HEK293 (cell line): ENCODE measurements at regions not wholly inside any gene's neighbourhood (a gene's known extent, or its start where the extent isn't known, plus 50 kb on each side); places are given as distances from the start of the nearest gene placed in this dataset.

Experiments
- CTCF ChIA-PET: fragments of 350-600 bp; formaldehyde crosslinking; extraction: SDS; loops from one replicate; lab custom pipeline; 2021; ENCODE audit warnings: antibody characterized with exemption; lab: Yijun Ruan, JAX
- POLR2A ChIA-PET: fragments of 300-600 bp; formaldehyde crosslinking; extraction: SDS; loops from one replicate; lab custom pipeline; 2020; ENCODE audit warnings: antibody characterized with exemption, inconsistent platforms; lab: Yijun Ruan, JAX
- H3K27ac ChIP-seq: fragments of 200-500 bp; sonication (Bioruptor generic); 2 replicates; pipeline ENCODE4 v1.5.1; 2014; ENCODE audit warnings: low read depth, low read length, control low read depth, inconsistent platforms; ENCODE audit errors: extremely low read depth
- H3K36me3 ChIP-seq, 2 experiments: fragments of 200-500 bp in 1 of 2; sonication (Bioruptor generic) in 1 of 2; 1 replicate in 1 of 2; 2 replicates in 1 of 2; pipeline ENCODE4 v1.5.1; 2014 to 2017; ENCODE audit warnings: inconsistent platforms in 2 of 2, low read length in 2 of 2; ENCODE audit not compliant: control insufficient read depth in 2 of 2, insufficient read depth in 1 of 2
- H3K4me1 ChIP-seq: fragments of 200-500 bp; sonication (Bioruptor generic); 2 replicates; pipeline ENCODE4 v1.5.1; 2014; ENCODE audit warnings: mild to moderate bottlenecking, low read length, inconsistent platforms; ENCODE audit not compliant: control insufficient read depth, insufficient read depth
- H3K4me3 ChIP-seq: 2 replicates; pipeline ENCODE4 v1.5.1; 2011; ENCODE audit warnings: low read depth, mild to moderate bottlenecking, control low read depth, low read length, moderate library complexity
- H3K9me3 ChIP-seq: fragments of 200-500 bp; sonication (Bioruptor generic); 2 replicates; pipeline ENCODE4 v1.5.1; 2014; ENCODE audit warnings: low read depth, low read length, inconsistent platforms; ENCODE audit not compliant: control insufficient read depth, insufficient read depth
- AEBP2 ChIP-seq: fragments of 450-650 bp; formaldehyde crosslinking; IDR thresholded peaks from 2 replicates; pipeline ENCODE4 v1.5.1; 2016; ENCODE audit warnings: missing biosample characterization, missing genetic modification characterization, borderline replicate concordance
- ATF2 ChIP-seq: fragments of 450-650 bp; formaldehyde crosslinking; IDR thresholded peaks from 2 replicates; pipeline ENCODE4 v1.5.1; 2016; ENCODE audit warnings: missing biosample characterization, missing genetic modification characterization, low read depth
- HOXD13 ChIP-seq: sonication (generic); formaldehyde crosslinking; IDR thresholded peaks from 2 replicates; pipeline ENCODE4 v1.8.0; 2022; ENCODE audit warnings: missing genetic modification reagents, borderline replicate concordance
- KLF7 ChIP-seq: fragments of 450-650 bp; formaldehyde crosslinking; IDR thresholded peaks from 2 replicates; pipeline ENCODE4 v1.5.1; 2016; ENCODE audit warnings: missing biosample characterization, missing genetic modification characterization, borderline replicate concordance
- KLF8 ChIP-seq: fragments of 450-650 bp; formaldehyde crosslinking; IDR thresholded peaks from 2 replicates; pipeline ENCODE4 v1.5.1; 2016; ENCODE audit warnings: missing biosample characterization, missing genetic modification characterization
- MYNN ChIP-seq: fragments of 450-650 bp; formaldehyde crosslinking; IDR thresholded peaks from 2 replicates; pipeline ENCODE4 v1.5.1; 2016; ENCODE audit warnings: missing biosample characterization, missing genetic modification characterization, borderline replicate concordance
- PRDM1 ChIP-seq: fragments of 450-650 bp; formaldehyde crosslinking; IDR thresholded peaks from 2 replicates; pipeline ENCODE4; 2016; ENCODE audit warnings: missing biosample characterization, missing genetic modification characterization
- SALL2 ChIP-seq: fragments of 450-650 bp; formaldehyde crosslinking; IDR thresholded peaks from 2 replicates; pipeline ENCODE4 v1.5.0; 2017; ENCODE audit warnings: missing biosample characterization, mild to moderate bottlenecking, missing genetic modification characterization, borderline replicate concordance
- SP3 ChIP-seq: fragments of 450-650 bp; formaldehyde crosslinking; IDR thresholded peaks from 2 replicates; pipeline ENCODE4 v1.5.1; 2016; ENCODE audit warnings: missing biosample characterization, missing genetic modification characterization
- ZBTB7A ChIP-seq: fragments of 450-650 bp; formaldehyde crosslinking; IDR thresholded peaks from 2 replicates; pipeline ENCODE4 v1.5.1; 2016; ENCODE audit warnings: low read depth, missing biosample characterization, missing genetic modification characterization
- ZFP41 ChIP-seq: fragments of 450-650 bp; formaldehyde crosslinking; IDR thresholded peaks from 2 replicates; pipeline ENCODE4 v1.5.1; 2016; ENCODE audit warnings: missing biosample characterization, missing genetic modification characterization, borderline replicate concordance
- ZFP69B ChIP-seq: fragments of 450-650 bp; formaldehyde crosslinking; IDR thresholded peaks from 2 replicates; pipeline ENCODE4 v1.5.1; 2016; ENCODE audit warnings: missing biosample characterization, missing genetic modification characterization
- ZNF133 ChIP-seq: fragments of 450-650 bp; formaldehyde crosslinking; IDR thresholded peaks from 2 replicates; pipeline ENCODE4 v1.5.1; 2016; ENCODE audit warnings: missing biosample characterization, missing genetic modification characterization
- ZNF138 ChIP-seq: fragments of 450-650 bp; formaldehyde crosslinking; IDR thresholded peaks from 2 replicates; pipeline ENCODE4 v1.5.1; 2016; ENCODE audit warnings: missing biosample characterization, missing genetic modification characterization, borderline replicate concordance
- ZNF146 ChIP-seq: fragments of 450-650 bp; formaldehyde crosslinking; IDR thresholded peaks from 2 replicates; pipeline ENCODE4 v1.5.1; 2016; ENCODE audit warnings: missing biosample characterization, missing genetic modification characterization
- ZNF19 ChIP-seq: fragments of 450-650 bp; formaldehyde crosslinking; IDR thresholded peaks from 2 replicates; pipeline ENCODE4; 2016; ENCODE audit warnings: missing biosample characterization, missing genetic modification characterization, low read depth
- ZNF2 ChIP-seq: fragments of 450-650 bp; formaldehyde crosslinking; IDR thresholded peaks from 2 replicates; pipeline ENCODE4 v1.5.1; 2016; ENCODE audit warnings: missing biosample characterization, missing genetic modification characterization
- ZNF274 ChIP-seq, 2 experiments: fragments of 200-500 bp in 1 of 2; fragments of 450-650 bp in 1 of 2; sonication (Bioruptor generic) in 1 of 2; formaldehyde crosslinking in 1 of 2; IDR thresholded peaks; 2 replicates each; pipeline versions ENCODE4 v1.5.1 to v1.6.1; 2014 to 2016; ENCODE audit warnings: borderline replicate concordance in 1 of 2, inconsistent platforms in 1 of 2, low read length in 1 of 2, missing biosample characterization in 1 of 2, missing genetic modification characterization in 1 of 2
- ZNF311 ChIP-seq: fragments of 450-650 bp; formaldehyde crosslinking; IDR thresholded peaks from 2 replicates; pipeline ENCODE4 v1.5.1; 2017; ENCODE audit warnings: missing biosample characterization, missing genetic modification characterization, borderline replicate concordance
- ZNF394 ChIP-seq: fragments of 450-650 bp; formaldehyde crosslinking; IDR thresholded peaks from 2 replicates; pipeline ENCODE4 v1.5.1; 2016; ENCODE audit warnings: missing biosample characterization, missing genetic modification characterization, mild to moderate bottlenecking, moderate library complexity, borderline replicate concordance
- ZNF530 ChIP-seq: fragments of 450-650 bp; formaldehyde crosslinking; IDR thresholded peaks from 2 replicates; pipeline ENCODE4 v1.5.1; 2016; ENCODE audit warnings: low read depth, missing biosample characterization, missing genetic modification characterization
- ZNF544 ChIP-seq: fragments of 450-650 bp; formaldehyde crosslinking; IDR thresholded peaks from 2 replicates; pipeline ENCODE4 v1.5.0; 2017; ENCODE audit warnings: missing biosample characterization, missing genetic modification characterization
- ZNF600 ChIP-seq: fragments of 450-650 bp; formaldehyde crosslinking; IDR thresholded peaks from 2 replicates; pipeline ENCODE4 v1.5.1; 2016; ENCODE audit warnings: missing biosample characterization, missing genetic modification characterization
- ZNF621 ChIP-seq: fragments of 450-650 bp; formaldehyde crosslinking; IDR thresholded peaks from 2 replicates; pipeline ENCODE4 v1.5.1; 2017; ENCODE audit warnings: missing biosample characterization, missing genetic modification characterization
- ZNF670 ChIP-seq: fragments of 450-650 bp; formaldehyde crosslinking; IDR thresholded peaks from 2 replicates; pipeline ENCODE4 v1.5.1; 2016; ENCODE audit warnings: missing biosample characterization, missing genetic modification characterization, low read depth
- ZNF677 ChIP-seq: fragments of 450-650 bp; IDR thresholded peaks from 2 replicates; pipeline ENCODE4 v1.5.0; 2018; ENCODE audit warnings: missing biosample characterization, mild to moderate bottlenecking, missing genetic modification characterization, moderate library complexity
- ZNF76 ChIP-seq: fragments of 450-650 bp; formaldehyde crosslinking; IDR thresholded peaks from 2 replicates; pipeline ENCODE4; 2016; ENCODE audit warnings: low read depth, missing biosample characterization, missing genetic modification characterization, borderline replicate concordance
- ZNF777 ChIP-seq: fragments of 450-650 bp; formaldehyde crosslinking; IDR thresholded peaks from 2 replicates; pipeline ENCODE4 v1.5.1; 2017; ENCODE audit warnings: missing biosample characterization, missing genetic modification characterization, borderline replicate concordance
- TF ChIP-seq, protein P1 (sequence below): fragments of 450-650 bp; formaldehyde crosslinking; IDR thresholded peaks from 2 replicates; pipeline ENCODE4 v1.5.1; 2017; ENCODE audit warnings: missing biosample characterization, missing genetic modification characterization
- TF ChIP-seq, protein P2 (sequence below): fragments of 450-650 bp; formaldehyde crosslinking; IDR thresholded peaks from 2 replicates; pipeline ENCODE4 v1.5.1; 2017; ENCODE audit warnings: missing biosample characterization, mild to moderate bottlenecking, missing genetic modification characterization, moderate library complexity

- no peaks in the 10 kb centered on the region for H3K4me1 ChIP-seq
- H3K9me3 ChIP-seq = no peaks in the 10 kb centered on the region
- no peak overlapping the region for H3K4me3 ChIP-seq
- H3K27ac ChIP-seq = no peak overlapping the region
- ChIA-PET CTCF (no interaction called here), POLR2A (no interaction called here)
- H3K36me3 ChIP-seq = no peaks in the 10 kb centered on the region
- TF ChIP-seq ZNF777 (no peak), ZNF530 (tag by site-specific recombination) (no peak), ZNF76 (tag by site-specific recombination) (no peak), ZNF677 (tag by site-specific recombination) (no peak), ZNF274 (IDR thresholded peaks at IDR 0.05; ENCODE audit: low read length) (no peak), ZNF274 (tag by site-specific recombination; IDR thresholded peaks at IDR 0.05; ENCODE audit: borderline replicate concordance) (no peak), ZNF311 (no peak), ZNF394 (no peak), PRDM1 (tag by site-specific recombination) (no peak), ZBTB7A (tag by site-specific recombination) (no peak), ATF2 (tag by site-specific recombination) (no peak), ZNF544 (no peak), ZNF670 (tag by site-specific recombination) (no peak), SALL2 (no peak)
- TF ChIP-seq, protein P1, sequence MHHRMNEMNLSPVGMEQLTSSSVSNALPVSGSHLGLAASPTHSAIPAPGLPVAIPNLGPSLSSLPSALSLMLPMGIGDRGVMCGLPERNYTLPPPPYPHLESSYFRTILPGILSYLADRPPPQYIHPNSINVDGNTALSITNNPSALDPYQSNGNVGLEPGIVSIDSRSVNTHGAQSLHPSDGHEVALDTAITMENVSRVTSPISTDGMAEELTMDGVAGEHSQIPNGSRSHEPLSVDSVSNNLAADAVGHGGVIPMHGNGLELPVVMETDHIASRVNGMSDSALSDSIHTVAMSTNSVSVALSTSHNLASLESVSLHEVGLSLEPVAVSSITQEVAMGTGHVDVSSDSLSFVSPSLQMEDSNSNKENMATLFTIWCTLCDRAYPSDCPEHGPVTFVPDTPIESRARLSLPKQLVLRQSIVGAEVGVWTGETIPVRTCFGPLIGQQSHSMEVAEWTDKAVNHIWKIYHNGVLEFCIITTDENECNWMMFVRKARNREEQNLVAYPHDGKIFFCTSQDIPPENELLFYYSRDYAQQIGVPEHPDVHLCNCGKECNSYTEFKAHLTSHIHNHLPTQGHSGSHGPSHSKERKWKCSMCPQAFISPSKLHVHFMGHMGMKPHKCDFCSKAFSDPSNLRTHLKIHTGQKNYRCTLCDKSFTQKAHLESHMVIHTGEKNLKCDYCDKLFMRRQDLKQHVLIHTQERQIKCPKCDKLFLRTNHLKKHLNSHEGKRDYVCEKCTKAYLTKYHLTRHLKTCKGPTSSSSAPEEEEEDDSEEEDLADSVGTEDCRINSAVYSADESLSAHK = no peak
- TF ChIP-seq, all 188 proteins: peak for 0
Measured at GRCh38 chr2:59690849-59691248, 862.6 kb downstream of the BCL11A start.

- Histone ChIP-seq H3K4me1 (no peaks in the 10 kb centered on the region), H3K27ac (no peak overlapping the region), H3K36me3 (no peaks in the 10 kb centered on the region), H3K4me3 (no peak overlapping the region), H3K9me3 (no peaks in the 10 kb centered on the region)
- CTCF ChIA-PET = interaction anchor here (0.9 kb wide), 1 partner anchor 659 kb away, joined by 4 read pairs; no protein-coding TSS in a partner anchor
- POLR2A ChIA-PET = no interaction called here
- no peak for TF ChIP-seq SP3 (tag by site-specific recombination)
- TF ChIP-seq ZFP69B = no peak
- no peak for TF ChIP-seq MYNN (tag by site-specific recombination)
- no peak for TF ChIP-seq KLF8 (tag by site-specific recombination)
- TF ChIP-seq, protein P2, sequence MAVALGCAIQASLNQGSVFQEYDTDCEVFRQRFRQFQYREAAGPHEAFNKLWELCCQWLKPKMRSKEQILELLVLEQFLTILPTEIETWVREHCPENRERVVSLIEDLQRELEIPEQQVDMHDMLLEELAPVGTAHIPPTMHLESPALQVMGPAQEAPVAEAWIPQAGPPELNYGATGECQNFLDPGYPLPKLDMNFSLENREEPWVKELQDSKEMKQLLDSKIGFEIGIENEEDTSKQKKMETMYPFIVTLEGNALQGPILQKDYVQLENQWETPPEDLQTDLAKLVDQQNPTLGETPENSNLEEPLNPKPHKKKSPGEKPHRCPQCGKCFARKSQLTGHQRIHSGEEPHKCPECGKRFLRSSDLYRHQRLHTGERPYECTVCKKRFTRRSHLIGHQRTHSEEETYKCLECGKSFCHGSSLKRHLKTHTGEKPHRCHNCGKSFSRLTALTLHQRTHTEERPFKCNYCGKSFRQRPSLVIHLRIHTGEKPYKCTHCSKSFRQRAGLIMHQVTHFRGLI (tag by site-specific recombination) = no peak
- TF ChIP-seq ZFP41 = no peak
- TF ChIP-seq ZNF600 (tag by site-specific recombination) = no peak
- TF ChIP-seq AEBP2 (tag by site-specific recombination) = no peak
- TF ChIP-seq ZNF621 = no peak
- TF ChIP-seq ZNF19 (tag by site-specific recombination) = no peak
- no peak for TF ChIP-seq ZNF138 (tag by site-specific recombination)
- no peak for TF ChIP-seq ZNF2 (tag by site-specific recombination)
- no peak for TF ChIP-seq ZNF133 (tag by site-specific recombination)
- TF ChIP-seq KLF7 (tag by site-specific recombination) = no peak
- TF ChIP-seq HOXD13 = no peak
- TF ChIP-seq ZNF146 (tag by site-specific recombination) = no peak
Measured at GRCh38 chr2:59684771-59685166, 868.7 kb downstream of the BCL11A start.
